ENCODE measurements at regions not wholly inside any gene's neighbourhood (a gene's known extent, or its start where the extent isn't known, plus 50 kb on each side); places are given as distances from the start of the nearest gene placed in this dataset.

- TF ChIP-seq EZH2 (IDR thresholded peaks at IDR 0.05; ENCODE audit: borderline replicate concordance, insufficient read depth, low read length, poor library complexity, severe bottlenecking) (no peak), RAD21 (conservative IDR thresholded peaks at IDR 0.05) (no peak), POLR2AphosphoS5 (IDR thresholded peaks at IDR 0.05) (no peak), CTCF (IDR thresholded peaks at IDR 0.05; ENCODE audit: poor library complexity, severe bottlenecking) (no peak)
- no peaks in the 10 kb centered on the region for H4K20me1 ChIP-seq (ENCODE audit: insufficient read depth)
- H3K9me2 ChIP-seq (ENCODE audit: insufficient read depth, low read length): no peaks in the 10 kb centered on the region
- no peak overlapping the region for H3K4me2 ChIP-seq (ENCODE audit: low read length)
- no peak overlapping the region for H3K9ac ChIP-seq (ENCODE audit: low read length)
- no peak overlapping the region for H3K27ac ChIP-seq (ENCODE audit: low read length)
- no peaks in the 10 kb centered on the region for H3F3A ChIP-seq (ENCODE audit: insufficient read depth, low read length, poor library complexity, severe bottlenecking)
- no peaks in the 10 kb centered on the region for H3K27me3 ChIP-seq (ENCODE audit: insufficient read depth, low read depth, low read length)
- no peak overlapping the region for H2AFZ ChIP-seq (ENCODE audit: low read depth, low read length)
- no peaks in the 10 kb centered on the region for H3K36me3 ChIP-seq (ENCODE audit: insufficient read depth, low read length)
- no peak overlapping the region for H3K4me3 ChIP-seq (ENCODE audit: low read length)
- H3K9me3 ChIP-seq (ENCODE audit: low read length): no peaks in the 10 kb centered on the region
- H3K79me2 ChIP-seq (replicated peaks; ENCODE audit: insufficient read depth, low read length): no peaks in the 10 kb centered on the region
These were observed 513.2 kb upstream of the ADGRL2 start for GRCh38 chr1:81287411-81288080.

- H3K9me2 ChIP-seq (ENCODE audit: insufficient read depth, low read length): no peaks in the 10 kb centered on the region
- H3K36me3 ChIP-seq (ENCODE audit: insufficient read depth, low read length): no peaks in the 10 kb centered on the region
- no peak overlapping the region for H3K9ac ChIP-seq (ENCODE audit: low read length)
- no peak overlapping the region for H3K27ac ChIP-seq (ENCODE audit: low read length)
- no peaks in the 10 kb centered on the region for H3K9me3 ChIP-seq (ENCODE audit: low read length)
- no peaks in the 10 kb centered on the region for H4K20me1 ChIP-seq (ENCODE audit: insufficient read depth)
- no peak overlapping the region for H3K4me3 ChIP-seq (ENCODE audit: low read length)
- H3K27me3 ChIP-seq (ENCODE audit: insufficient read depth, low read depth, low read length): no peaks in the 10 kb centered on the region
- H3K79me2 ChIP-seq (replicated peaks; ENCODE audit: insufficient read depth, low read length): no peaks in the 10 kb centered on the region
- H3K4me2 ChIP-seq (ENCODE audit: low read length): no peak overlapping the region
- TF ChIP-seq MXI1 (conservative IDR thresholded peaks at IDR 0.05; ENCODE audit: poor library complexity, severe bottlenecking): no peak
- no peak for TF ChIP-seq RAD21 (conservative IDR thresholded peaks at IDR 0.05)
- no peak for TF ChIP-seq EP300 (conservative IDR thresholded peaks at IDR 0.05; ENCODE audit: poor library complexity, severe bottlenecking)
- TF ChIP-seq POLR2AphosphoS5 (IDR thresholded peaks at IDR 0.05): no peak
- no peak for TF ChIP-seq REST (IDR thresholded peaks at IDR 0.05; ENCODE audit: borderline replicate concordance)
- no peak for TF ChIP-seq EZH2 (IDR thresholded peaks at IDR 0.05; ENCODE audit: borderline replicate concordance, insufficient read depth, low read length, poor library complexity, severe bottlenecking)
- no peak for TF ChIP-seq TAF1 (IDR thresholded peaks at IDR 0.05; ENCODE audit: low read depth)
- no peak for TF ChIP-seq CTCF (IDR thresholded peaks at IDR 0.05; ENCODE audit: poor library complexity, severe bottlenecking)
- no peak for TF ChIP-seq SMC3 (conservative IDR thresholded peaks at IDR 0.05; ENCODE audit: poor library complexity)
- H3F3A ChIP-seq (ENCODE audit: insufficient read depth, low read length, poor library complexity, severe bottlenecking): no peaks in the 10 kb centered on the region
- no peak overlapping the region for H2AFZ ChIP-seq (ENCODE audit: low read depth, low read length)
These were observed 530.7 kb upstream of the ADGRL2 start for GRCh38 chr1:81270051-81270450.

Data from neural cell (in vitro differentiated cells).